Activated CD4-positive, alpha-beta T cell treated with anti-CD3 and anti-CD28 coated beads, Interleukin-2, Interleukin-6, amounts not matched to agents 100 ng/mL and 50 ng/mL, durations not matched to agents 16 hours and 8 hours (primary cell): ENCODE measurements at regions not wholly inside any gene's neighbourhood (a gene's known extent, or its start where the extent isn't known, plus 50 kb on each side); places are given as distances from the start of the nearest gene placed in this dataset.
A peak's percentile ranks its signal among the peaks of the same experiment; 100 is the strongest.
"Not testable (repeated sequence)": the region's sequence is repeated elsewhere in the genome, so short reads cannot be mapped to it uniquely, and the experiment has no call there.

Experiments used
- DNase-seq: peaks from one replicate; pipeline ENCODE4 v3.0.0-alpha.2; 2020

DNA sequence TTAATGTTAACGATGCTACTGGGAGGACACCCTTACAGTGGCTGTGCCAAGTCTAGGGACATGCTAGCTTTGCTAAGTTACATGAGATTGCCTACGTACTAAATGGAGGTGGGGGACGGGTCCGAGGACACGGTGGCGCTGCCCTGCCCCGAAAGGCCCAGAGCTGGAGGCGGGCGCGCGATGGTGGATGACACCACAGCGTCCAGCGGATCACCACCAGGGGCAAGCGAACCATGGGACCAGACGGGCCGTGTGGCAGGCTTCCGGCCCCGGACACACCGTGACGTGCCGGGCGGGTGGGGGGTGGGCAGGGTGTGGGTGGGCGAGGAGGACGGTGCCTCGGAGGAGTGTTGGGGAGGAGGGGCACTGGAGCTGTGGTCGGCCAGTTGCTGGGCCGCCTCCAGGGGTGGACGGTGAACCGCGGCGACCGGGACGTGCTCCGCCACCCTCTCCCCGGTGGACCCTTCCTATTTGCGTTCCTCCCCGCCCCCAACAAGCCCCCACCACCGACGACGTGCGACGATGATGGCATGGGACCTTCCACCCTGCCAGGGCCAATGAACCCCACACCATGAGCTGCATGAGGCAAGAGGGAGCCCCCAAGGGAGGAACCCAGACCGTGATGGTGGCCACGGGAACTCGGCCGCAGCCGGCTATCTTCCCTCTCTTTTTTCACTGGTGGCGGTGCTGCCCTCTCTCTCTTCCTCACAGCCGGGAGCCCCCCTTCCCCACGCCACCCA, 773.3 kb upstream of the DEFB115 start:
- no peak for DNase-seq

DNA sequence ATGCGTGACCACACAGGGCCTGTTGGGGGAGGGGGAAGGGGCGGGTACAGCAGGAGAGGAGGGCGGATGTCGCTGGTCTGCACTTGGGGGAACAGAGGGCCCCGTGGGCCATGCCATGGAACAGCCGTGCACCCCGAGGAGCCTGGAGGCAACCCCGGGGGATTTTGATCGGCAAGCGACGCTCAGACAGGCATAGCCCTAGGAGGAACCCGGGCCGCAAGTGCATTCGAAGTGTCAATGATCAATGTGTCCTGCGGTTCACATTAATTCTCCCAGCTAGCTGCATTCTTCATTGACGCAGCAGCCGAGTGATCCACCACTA, 772.8 kb upstream of the DEFB115 start:
- DNase-seq, result no peak

DNA sequence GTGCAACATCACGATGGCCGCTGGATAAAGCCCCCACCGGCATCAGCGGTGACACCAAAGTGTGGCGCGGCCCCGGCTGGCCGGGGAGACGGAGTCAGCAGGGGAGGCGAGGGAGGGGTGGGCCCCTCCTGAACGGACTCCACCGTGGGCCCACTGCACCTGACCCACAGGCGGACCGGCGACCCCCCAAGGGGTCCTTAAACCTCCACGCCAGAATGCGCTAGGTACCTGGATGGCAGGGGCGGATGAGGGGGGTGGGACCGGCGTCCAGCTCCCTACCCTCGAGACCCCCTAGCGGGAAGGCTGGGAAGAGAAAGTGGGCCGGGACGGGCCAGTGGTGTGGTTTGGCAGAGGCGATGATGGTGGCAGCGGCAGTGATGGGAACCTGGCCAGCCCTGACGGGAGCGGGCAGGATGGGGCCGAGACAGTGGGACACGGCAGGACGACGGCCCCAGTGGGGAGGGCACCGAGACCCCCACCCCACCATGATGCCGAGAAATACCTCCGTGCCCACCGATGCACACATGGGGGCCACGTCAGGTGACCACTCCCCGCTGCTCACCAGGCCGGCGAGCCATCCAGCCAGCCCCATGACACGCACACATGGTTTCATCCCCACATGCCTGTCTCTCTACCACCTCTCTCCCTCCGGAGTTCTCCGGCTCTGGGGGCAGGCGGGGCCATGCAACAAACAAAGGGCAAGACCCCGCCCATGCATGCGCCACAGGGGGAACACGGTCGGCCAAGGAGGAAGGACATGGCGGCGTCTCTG, 771.9 kb upstream of the DEFB115 start:
- DNase-seq, result no peak

DNA sequence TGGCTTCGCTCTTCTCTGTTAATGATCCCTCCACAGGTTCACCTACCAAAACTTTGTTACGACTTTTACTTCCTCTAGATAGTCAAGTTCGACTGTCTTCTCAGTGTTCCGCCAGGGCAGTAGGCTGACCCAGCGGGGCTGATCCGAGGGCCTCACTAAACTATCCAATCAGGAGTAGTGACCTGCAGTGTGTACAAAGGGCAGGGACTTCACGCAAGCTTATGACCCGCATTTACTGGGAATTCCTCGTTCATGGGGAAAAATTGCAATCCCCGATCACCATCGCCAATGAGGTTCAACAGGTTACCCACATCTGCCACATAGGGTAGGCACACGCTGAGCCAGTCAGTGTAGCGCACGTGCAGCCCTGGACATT, 771.4 kb upstream of the DEFB115 start:
- no peak for DNase-seq

GRCh38 chr20:30487461-30487860, 770.0 kb upstream of the DEFB115 start:
- DNase-seq, result not testable (repeated sequence)

GRCh38 chr20:30487947-30488926, 769.2 kb upstream of the DEFB115 start:
- DNase-seq, result no peak

- DNase-seq, result no peak
Measured at GRCh38 chr20:30488941-30489613, 768.4 kb upstream of the DEFB115 start.

DNA sequence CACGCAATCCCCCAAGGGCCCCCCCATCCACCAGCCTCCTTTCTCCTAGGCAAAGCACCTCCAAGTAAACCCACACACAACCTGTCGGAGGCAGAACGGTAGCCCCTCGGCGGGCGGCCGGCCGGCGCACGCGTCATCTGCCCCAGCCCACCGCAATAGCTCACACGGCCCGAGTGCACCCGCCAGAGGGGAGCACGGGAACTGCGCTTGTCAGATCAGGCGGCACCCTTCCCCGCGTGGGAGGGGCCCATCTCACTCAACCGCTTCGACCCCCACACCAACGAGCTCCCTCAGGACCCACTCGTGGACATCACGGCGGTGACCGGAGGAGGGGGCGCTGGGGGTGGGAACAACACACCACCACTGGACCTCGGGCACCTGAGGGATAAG, 767.9 kb upstream of the DEFB115 start:
- DNase-seq, result no peak

GRCh38 chr20:30491016-30491415, 766.4 kb upstream of the DEFB115 start:
- no peak for DNase-seq

GRCh38 chr20:30496656-30497055, 760.8 kb upstream of the DEFB115 start:
- not testable (repeated sequence) for DNase-seq

DNA sequence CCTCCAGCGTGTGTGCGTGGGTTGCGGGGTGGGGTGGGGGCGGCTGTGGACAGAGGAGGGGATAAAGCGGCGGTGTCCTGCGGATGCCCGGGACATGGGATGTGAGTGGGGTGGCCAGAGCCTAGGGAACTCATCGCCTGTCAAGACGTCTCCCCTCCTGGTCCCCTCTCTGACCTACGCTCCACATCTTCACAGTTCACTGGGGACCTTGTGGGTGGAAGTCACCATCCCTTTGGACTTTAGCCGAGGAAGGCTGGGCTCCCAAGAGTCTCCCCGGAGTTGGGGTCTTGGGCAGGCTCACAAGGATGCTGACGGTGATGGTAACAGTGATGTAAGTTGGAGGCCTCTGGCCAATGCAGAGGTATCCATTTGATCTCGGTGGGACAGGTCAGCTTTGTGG, 760.3 kb upstream of the DEFB115 start:
- DNase-seq, result not testable (repeated sequence)

DNA sequence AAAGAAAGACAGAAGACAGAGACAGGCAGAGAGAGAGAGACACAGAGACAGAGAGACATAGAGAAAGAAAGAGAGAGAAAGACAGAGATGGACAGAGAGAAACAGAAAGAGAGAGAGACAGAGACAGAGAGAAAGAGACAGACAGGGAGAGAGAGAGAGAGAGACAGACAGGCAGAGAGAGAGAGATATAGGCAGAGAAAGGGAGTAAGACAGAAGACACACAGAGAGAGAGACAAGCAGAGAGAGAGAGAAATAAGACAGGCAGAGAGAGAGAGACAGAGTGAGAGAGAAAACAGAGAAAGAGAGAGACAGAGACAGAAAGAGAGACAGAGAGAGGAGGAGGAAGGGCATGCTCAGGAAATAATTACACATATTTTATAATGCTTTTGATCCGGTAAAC, 758.3 kb upstream of the DEFB115 start:
- DNase-seq, result no peak

- not testable (repeated sequence) for DNase-seq
Measured at GRCh38 chr20:30499716-30500446, 757.6 kb upstream of the DEFB115 start.

DNA sequence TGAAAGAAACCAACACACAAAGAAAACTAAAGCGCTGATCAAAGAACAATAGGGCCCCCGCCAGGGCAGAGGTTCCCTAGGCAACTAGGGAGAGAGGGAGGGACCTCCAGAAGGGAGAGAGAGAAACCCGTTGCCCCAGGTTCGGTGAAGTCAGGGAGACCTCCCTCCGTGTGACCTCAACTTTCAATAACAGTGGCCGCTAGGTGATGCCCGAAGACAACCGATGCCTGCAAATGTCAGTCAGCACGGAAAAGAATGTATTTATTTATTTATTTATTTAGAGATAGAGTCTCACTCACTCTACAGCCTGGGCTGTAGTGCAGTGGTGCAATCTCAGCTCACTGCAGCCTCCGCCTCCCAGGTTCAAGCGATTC, 757.0 kb upstream of the DEFB115 start:
- DNase-seq, result peak; percentile 3

DNA sequence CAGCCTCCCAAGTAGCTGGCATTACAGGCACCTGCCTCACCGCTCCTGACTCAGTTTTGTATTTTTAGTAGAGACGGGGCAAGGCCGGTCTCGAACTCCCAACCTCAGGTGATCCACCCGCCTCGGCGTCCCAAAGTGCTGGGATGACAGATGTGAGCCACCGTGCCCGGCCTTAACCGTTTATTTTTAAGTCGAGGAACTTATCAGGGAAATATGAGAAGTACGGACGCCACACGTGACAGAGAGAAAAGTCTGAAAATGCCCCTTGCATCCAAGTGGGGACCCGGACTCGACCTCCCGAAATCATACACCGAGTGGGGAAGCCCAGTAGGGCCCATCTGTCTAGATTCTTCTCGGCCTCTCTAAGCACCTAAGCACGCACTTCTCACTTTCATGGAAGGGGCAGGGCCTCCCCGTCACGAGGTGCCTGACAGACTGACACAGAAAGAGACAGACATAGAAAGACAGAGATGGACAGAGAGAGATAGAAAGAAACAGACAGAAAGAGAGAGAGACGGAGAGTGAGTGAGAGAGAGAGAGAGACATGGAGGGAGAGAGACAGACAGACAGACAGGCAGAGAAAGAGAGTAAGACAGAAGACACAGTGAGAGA, 756.5 kb upstream of the DEFB115 start:
- no peak for DNase-seq

- DNase-seq, result no peak
Measured at GRCh38 chr20:30502670-30503069, 754.8 kb upstream of the DEFB115 start.

- not testable (repeated sequence) for DNase-seq
Measured at GRCh38 chr20:30503204-30503603, 754.3 kb upstream of the DEFB115 start.

DNA sequence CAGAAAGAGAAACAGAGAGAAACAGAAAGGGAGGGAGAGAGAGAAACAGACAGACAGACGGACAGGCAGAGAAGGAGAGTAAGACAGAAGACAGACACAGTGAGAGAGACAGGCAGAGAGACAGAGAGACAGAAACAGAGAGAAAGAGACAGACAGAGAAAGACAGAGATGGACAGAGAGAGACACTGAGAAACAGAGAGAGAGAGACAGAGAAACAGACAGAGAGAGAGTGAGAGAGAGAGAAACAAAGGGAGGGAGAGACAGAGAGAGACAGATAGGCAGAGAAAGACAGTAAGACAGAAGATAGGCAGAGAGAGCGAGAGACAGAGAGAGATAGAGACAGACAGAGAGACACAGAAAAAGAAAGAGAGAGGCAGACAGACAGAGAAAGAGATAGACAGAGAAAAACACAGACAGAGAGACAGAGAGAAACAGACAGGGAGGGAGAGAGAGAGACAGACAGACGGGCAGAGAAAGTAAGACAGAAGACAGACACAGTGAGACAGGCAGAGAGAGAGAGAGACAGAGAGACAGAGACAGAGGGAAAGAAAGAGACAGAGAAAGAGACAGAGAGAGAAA, 753.4 kb upstream of the DEFB115 start:
- no peak for DNase-seq

GRCh38 chr20:30505566-30505965, 751.9 kb upstream of the DEFB115 start:
- no peak for DNase-seq

DNA sequence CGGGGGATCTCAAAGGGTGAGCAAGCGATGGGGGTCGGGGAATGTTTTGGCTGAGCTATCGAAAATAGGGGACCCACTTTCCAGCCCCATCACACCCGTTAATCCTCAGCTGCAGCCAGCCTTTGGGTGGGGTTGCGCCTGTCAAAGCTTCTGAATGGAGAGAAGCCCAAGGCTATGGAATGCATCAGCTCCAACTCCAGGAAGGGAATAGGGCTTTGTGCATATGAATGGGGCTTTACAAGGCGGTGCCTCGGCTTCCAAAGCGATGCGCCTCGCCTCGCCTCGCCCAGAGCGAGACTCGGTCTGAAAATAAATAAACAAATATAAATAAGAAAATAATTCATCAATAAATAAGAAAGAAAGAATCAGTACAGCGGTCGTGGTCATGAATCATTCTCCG, 751.4 kb upstream of the DEFB115 start:
- no peak for DNase-seq

DNA sequence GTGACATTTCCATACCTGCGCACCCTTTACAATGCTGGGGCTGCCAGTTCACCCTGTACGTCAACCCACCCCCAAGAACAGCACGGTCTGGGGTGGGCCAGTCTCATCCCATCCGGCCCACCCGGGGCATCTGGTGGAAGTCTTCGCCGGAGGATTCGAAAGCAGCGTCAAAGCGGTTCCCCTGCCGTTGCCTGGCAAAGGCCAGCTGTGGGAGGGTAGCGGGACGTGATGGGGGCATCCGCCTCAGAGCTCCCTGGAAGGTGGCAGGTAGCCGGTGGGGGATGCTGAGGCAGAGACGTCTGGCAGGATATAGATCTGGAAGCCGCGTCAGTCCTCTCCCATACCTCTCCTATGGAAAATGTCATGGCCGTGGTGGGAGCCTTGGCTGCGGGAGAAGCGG, 749.1 kb upstream of the DEFB115 start:
- not testable (repeated sequence) for DNase-seq
